ENCODE measurements at regions not wholly inside any gene's neighbourhood (a gene's known extent, or its start where the extent isn't known, plus 50 kb on each side); places are given as distances from the start of the nearest gene placed in this dataset.

- BruUV-seq (replicated peaks) = no TSS peak
- no peak overlapping the region for H3K27ac ChIP-seq (ENCODE audit: low read length)
- no peaks in the 10 kb centered on the region for H3K36me3 ChIP-seq (ENCODE audit: control insufficient read depth, insufficient read depth, low read length)
- no peaks in the 10 kb centered on the region for H3K9me3 ChIP-seq (ENCODE audit: control insufficient read depth, insufficient read depth, low read depth, low read length)
- in situ Hi-C loops (cut with HindIII; ENCODE audit: low pct_unique_long_range_greater_than_20kb, low sequenced_read_pairs) (no loop called here), intact Hi-C loops (cut with micrococcal nuclease; ENCODE audit: unreplicated experiment) (no loop called here)
- no peaks in the 10 kb centered on the region for H3K27me3 ChIP-seq (ENCODE audit: control insufficient read depth, insufficient read depth, low read length)
- no peak for TF ChIP-seq POLR2AphosphoS5 (IDR thresholded peaks at IDR 0.05; ENCODE audit: low read depth, low read length)
- TF ChIP-seq SIN3A (IDR thresholded peaks at IDR 0.05; ENCODE audit: borderline replicate concordance, insufficient read depth, low read depth, low read length) = no peak
- TF ChIP-seq CTCF (IDR thresholded peaks at IDR 0.05) = no peak
- TF ChIP-seq TCF7L2 (IDR thresholded peaks at IDR 0.05; ENCODE audit: low read depth, low read length) = no peak
- no peak for TF ChIP-seq REST (IDR thresholded peaks at IDR 0.05; ENCODE audit: insufficient read depth in 1 of 2, low read depth in 2 of 2, low read length in 1 of 2)
- no peaks in the 10 kb centered on the region for H3K4me1 ChIP-seq (ENCODE audit: control insufficient read depth, insufficient read depth, low read length)
- ATAC-seq (no peak), DNase-seq (ENCODE audit: low read depth, low spot score) (no peak)
- POLR2A ChIA-PET = no interaction called here
- no peak overlapping the region for H3K4me3 ChIP-seq (ENCODE audit: low read depth in 2 of 2, low read length in 2 of 2)
- CTCF ChIA-PET = no interaction called here
Observed at GRCh38 chr21:38989745-38990423, 184.2 kb downstream of the ETS2 start.

DNA sequence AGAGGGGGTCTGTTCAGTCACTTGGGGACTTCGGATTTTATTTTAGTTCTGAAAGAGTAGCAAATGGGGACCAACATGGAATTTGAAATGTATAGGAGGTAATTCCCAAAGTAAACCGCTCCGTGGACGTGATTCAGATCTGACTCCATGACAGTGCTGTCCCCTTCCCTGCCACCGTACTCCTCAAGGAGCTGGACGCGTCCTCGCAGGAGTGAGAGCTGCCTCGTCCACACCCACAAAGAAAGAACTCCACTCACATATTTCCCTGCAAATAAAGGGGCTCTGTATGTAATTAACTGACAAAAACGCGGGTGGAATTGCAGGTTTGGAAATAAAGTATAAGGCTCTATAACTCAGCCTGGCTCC lies 183.6 kb downstream of the ETS2 start:
- H3K27ac ChIP-seq (ENCODE audit: low read length) = no peak overlapping the region
- H3K4me3 ChIP-seq (ENCODE audit: low read depth in 2 of 2, low read length in 2 of 2) = no peak overlapping the region
- DNase-seq (ENCODE audit: low read depth, low spot score) (no peak), ATAC-seq (no peak)
- ChIA-PET CTCF (no interaction called here), POLR2A (no interaction called here)
- H3K4me1 ChIP-seq (ENCODE audit: control insufficient read depth, insufficient read depth, low read length) = no peaks in the 10 kb centered on the region
- H3K36me3 ChIP-seq (ENCODE audit: control insufficient read depth, insufficient read depth, low read length) = no peaks in the 10 kb centered on the region
- intact Hi-C loops (cut with micrococcal nuclease; ENCODE audit: unreplicated experiment) (no loop called here), in situ Hi-C loops (cut with HindIII; ENCODE audit: low pct_unique_long_range_greater_than_20kb, low sequenced_read_pairs) (no loop called here)
- no TSS peak for BruUV-seq (replicated peaks)
- H3K27me3 ChIP-seq (ENCODE audit: control insufficient read depth, insufficient read depth, low read length) = no peaks in the 10 kb centered on the region
- no peaks in the 10 kb centered on the region for H3K9me3 ChIP-seq (ENCODE audit: control insufficient read depth, insufficient read depth, low read depth, low read length)
- no peak for TF ChIP-seq POLR2AphosphoS5 (IDR thresholded peaks at IDR 0.05; ENCODE audit: low read depth, low read length)
- no peak for TF ChIP-seq TCF7L2 (IDR thresholded peaks at IDR 0.05; ENCODE audit: low read depth, low read length)
- TF ChIP-seq REST (IDR thresholded peaks at IDR 0.05; ENCODE audit: insufficient read depth in 1 of 2, low read depth in 2 of 2, low read length in 1 of 2) = no peak
- no peak for TF ChIP-seq SIN3A (IDR thresholded peaks at IDR 0.05; ENCODE audit: borderline replicate concordance, insufficient read depth, low read depth, low read length)
- no peak for TF ChIP-seq CTCF (IDR thresholded peaks at IDR 0.05)
